ENCODE measurements at regions not wholly inside any gene's neighbourhood (a gene's known extent, or its start where the extent isn't known, plus 50 kb on each side); places are given as distances from the start of the nearest gene placed in this dataset.

DNA sequence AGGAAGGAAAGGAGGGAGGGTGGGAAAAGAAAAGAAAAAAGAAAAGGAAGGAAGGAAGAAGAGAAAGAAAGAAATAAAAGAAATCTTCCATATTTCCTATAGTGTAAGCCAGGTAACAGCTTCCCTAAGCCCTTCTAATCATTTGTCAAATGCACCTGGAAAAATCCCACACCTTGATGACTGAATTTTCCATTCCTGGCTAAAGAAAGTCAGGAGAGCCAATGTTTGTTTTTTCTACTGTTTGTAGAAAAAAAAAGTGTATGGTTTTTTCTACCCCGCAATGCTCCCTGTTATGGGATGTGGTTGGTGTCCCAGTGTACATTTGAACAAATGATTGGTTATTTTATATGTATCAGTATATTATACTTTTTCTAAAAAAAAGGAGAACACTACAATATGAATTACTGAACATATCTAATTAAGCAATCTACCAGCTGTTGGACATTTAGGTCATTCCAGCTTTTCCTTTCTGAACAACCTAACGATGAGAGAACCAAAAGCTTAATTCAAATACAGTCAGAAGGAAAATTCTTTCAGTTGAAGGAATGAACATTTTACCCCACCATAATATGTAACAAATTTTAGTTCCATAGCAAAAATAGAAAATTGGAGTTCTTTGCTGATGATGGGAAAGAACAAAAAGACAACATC, 355.0 kb downstream of the SETD4 start:
- Histone ChIP-seq H3K4me3 (replicated peaks in 1 of 3; ENCODE audit: insufficient read depth in 1 of 3, low read depth in 1 of 3, low read length in 3 of 3) (no peak overlapping the region), H4K20me1 (replicated peaks; ENCODE audit: control insufficient read depth, extremely low read depth, insufficient read depth, low read length) (no peaks in the 10 kb centered on the region), H3K9me1 (replicated peaks; ENCODE audit: control insufficient read depth, extremely low read depth, insufficient read depth, low read length) (no peaks in the 10 kb centered on the region), H2AFZ (ENCODE audit: low read depth, low read length) (no peak overlapping the region), H3K4me1 (ENCODE audit: control insufficient read depth, extremely low read depth, insufficient read depth, low read length) (no peaks in the 10 kb centered on the region), H3K36me3 (ENCODE audit: control insufficient read depth in 2 of 2, extremely low read depth in 1 of 2, insufficient read depth in 2 of 2, low read length in 2 of 2) (no peaks in the 10 kb centered on the region), H3K9me3 (replicated peaks; ENCODE audit: control insufficient read depth, insufficient read depth, low read length) (no peaks in the 10 kb centered on the region), H3K79me2 (ENCODE audit: control insufficient read depth, insufficient read depth, low read length) (no peaks in the 10 kb centered on the region), H3K27ac (ENCODE audit: insufficient read depth, low read depth, low read length) (no peak overlapping the region), H3K4me2 (ENCODE audit: insufficient read depth, low read length) (no peak overlapping the region), H3K27me3 (ENCODE audit: control insufficient read depth in 2 of 2, insufficient read depth in 2 of 2, low read length in 2 of 2) (peaks cover 8 to 19% of the 10 kb centered on the region in 2 experiments), H3K9ac (replicated peaks; ENCODE audit: extremely low read depth, insufficient read depth, low read length) (no peak overlapping the region)
- no TSS peak for BruUV-seq (replicated peaks)
- intact Hi-C loops (cut with micrococcal nuclease) (no loop called here), dilution Hi-C loops (cut with MboI; ENCODE audit: extremely low pct_ligation_motif_present, low sequenced_read_pairs) (no loop called here)
- ChIA-PET CTCF (interaction anchor here (1.6 kb wide), 1 partner anchor 10 kb away, joined by 6 read pairs; no protein-coding TSS in a partner anchor), POLR2A (no interaction called here)
- DNase-seq (ENCODE audit: low read depth, low spot score), result no peak
- FAIRE-seq, result no peak
- no peak for TF ChIP-seq JUN (IDR thresholded peaks at IDR 0.05; ENCODE audit: borderline replicate concordance, insufficient read depth, insufficient read length, low read depth)
- no peak for TF ChIP-seq MYC (IDR thresholded peaks at IDR 0.05; ENCODE audit: low read depth, low read length)
- no peak for TF ChIP-seq FOS (IDR thresholded peaks at IDR 0.05; ENCODE audit: borderline replicate concordance, insufficient read depth, low read length)

DNA sequence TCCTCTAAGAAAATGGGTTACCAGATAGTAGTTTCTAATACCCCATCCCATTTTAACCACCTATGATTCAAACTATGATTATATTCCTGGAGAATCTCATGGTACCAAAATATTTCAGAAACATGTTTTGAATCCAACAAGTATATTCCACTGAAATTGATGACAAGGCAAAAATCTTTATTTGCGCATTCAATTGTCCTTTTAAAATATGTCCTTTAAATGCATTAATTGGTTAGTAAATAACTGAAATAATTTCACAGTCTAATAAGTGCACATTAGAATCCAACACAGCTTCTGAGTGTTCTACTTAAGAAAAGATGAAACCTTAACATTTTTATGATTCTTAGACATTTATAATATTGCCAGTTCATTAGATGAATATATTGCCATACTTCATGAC, 356.6 kb downstream of the SETD4 start:
- POLR2A ChIA-PET, result no interaction called here
- Histone ChIP-seq H3K4me2 (ENCODE audit: insufficient read depth, low read length) (no peak overlapping the region), H3K9me1 (replicated peaks; ENCODE audit: control insufficient read depth, extremely low read depth, insufficient read depth, low read length) (no peaks in the 10 kb centered on the region), H3K4me1 (ENCODE audit: control insufficient read depth, extremely low read depth, insufficient read depth, low read length) (no peaks in the 10 kb centered on the region), H3K36me3 (ENCODE audit: control insufficient read depth in 2 of 2, extremely low read depth in 1 of 2, insufficient read depth in 2 of 2, low read length in 2 of 2) (no peaks in the 10 kb centered on the region), H3K27me3 (ENCODE audit: control insufficient read depth in 2 of 2, insufficient read depth in 2 of 2, low read length in 2 of 2) (peaks cover 14 to 21% of the 10 kb centered on the region in 2 experiments), H3K4me3 (replicated peaks in 1 of 3; ENCODE audit: insufficient read depth in 1 of 3, low read depth in 1 of 3, low read length in 3 of 3) (no peak overlapping the region), H2AFZ (ENCODE audit: low read depth, low read length) (no peak overlapping the region), H3K9ac (replicated peaks; ENCODE audit: extremely low read depth, insufficient read depth, low read length) (no peak overlapping the region), H4K20me1 (replicated peaks; ENCODE audit: control insufficient read depth, extremely low read depth, insufficient read depth, low read length) (no peaks in the 10 kb centered on the region), H3K27ac (ENCODE audit: insufficient read depth, low read depth, low read length) (no peak overlapping the region), H3K9me3 (replicated peaks; ENCODE audit: control insufficient read depth, insufficient read depth, low read length) (no peaks in the 10 kb centered on the region), H3K79me2 (ENCODE audit: control insufficient read depth, insufficient read depth, low read length) (no peaks in the 10 kb centered on the region)
- TF ChIP-seq EZH2 (IDR thresholded peaks at IDR 0.05; ENCODE audit: borderline replicate concordance, low read depth, low read length, severe bottlenecking) (no peak), JUN (IDR thresholded peaks at IDR 0.05; ENCODE audit: borderline replicate concordance, insufficient read depth, insufficient read length, low read depth) (no peak), GATA2 (IDR thresholded peaks at IDR 0.05; ENCODE audit: insufficient read depth, insufficient read length, low read depth, low read length) (no peak), POLR2AphosphoS5 (IDR thresholded peaks at IDR 0.05; ENCODE audit: insufficient read depth, low read depth, low read length) (no peak), FOS (IDR thresholded peaks at IDR 0.05; ENCODE audit: borderline replicate concordance, insufficient read depth, low read length) (no peak), POLR2A (IDR thresholded peaks at IDR 0.05; ENCODE audit: low read depth, low read length) (no peak), MYC (IDR thresholded peaks at IDR 0.05; ENCODE audit: low read depth, low read length) (no peak)
- TF ChIP-seq, protein P1, sequence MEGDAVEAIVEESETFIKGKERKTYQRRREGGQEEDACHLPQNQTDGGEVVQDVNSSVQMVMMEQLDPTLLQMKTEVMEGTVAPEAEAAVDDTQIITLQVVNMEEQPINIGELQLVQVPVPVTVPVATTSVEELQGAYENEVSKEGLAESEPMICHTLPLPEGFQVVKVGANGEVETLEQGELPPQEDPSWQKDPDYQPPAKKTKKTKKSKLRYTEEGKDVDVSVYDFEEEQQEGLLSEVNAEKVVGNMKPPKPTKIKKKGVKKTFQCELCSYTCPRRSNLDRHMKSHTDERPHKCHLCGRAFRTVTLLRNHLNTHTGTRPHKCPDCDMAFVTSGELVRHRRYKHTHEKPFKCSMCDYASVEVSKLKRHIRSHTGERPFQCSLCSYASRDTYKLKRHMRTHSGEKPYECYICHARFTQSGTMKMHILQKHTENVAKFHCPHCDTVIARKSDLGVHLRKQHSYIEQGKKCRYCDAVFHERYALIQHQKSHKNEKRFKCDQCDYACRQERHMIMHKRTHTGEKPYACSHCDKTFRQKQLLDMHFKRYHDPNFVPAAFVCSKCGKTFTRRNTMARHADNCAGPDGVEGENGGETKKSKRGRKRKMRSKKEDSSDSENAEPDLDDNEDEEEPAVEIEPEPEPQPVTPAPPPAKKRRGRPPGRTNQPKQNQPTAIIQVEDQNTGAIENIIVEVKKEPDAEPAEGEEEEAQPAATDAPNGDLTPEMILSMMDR (IDR thresholded peaks at IDR 0.05; ENCODE audit: extremely low read depth in 1 of 2, insufficient read depth in 1 of 2, low read depth in 1 of 2, low read length in 2 of 2), result no peak
- TF ChIP-seq, protein P2, sequence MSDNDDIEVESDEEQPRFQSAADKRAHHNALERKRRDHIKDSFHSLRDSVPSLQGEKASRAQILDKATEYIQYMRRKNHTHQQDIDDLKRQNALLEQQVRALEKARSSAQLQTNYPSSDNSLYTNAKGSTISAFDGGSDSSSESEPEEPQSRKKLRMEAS (IDR thresholded peaks at IDR 0.05; ENCODE audit: insufficient read depth, insufficient read length), result no peak
- DNase-seq (ENCODE audit: low read depth, low spot score) (no peak), FAIRE-seq (no peak)
- no TSS peak for BruUV-seq (replicated peaks)
- intact Hi-C loops (cut with micrococcal nuclease), result no loop called here
- CTCF ChIA-PET, result no interaction called here
- dilution Hi-C loops (cut with MboI; ENCODE audit: extremely low pct_ligation_motif_present, low sequenced_read_pairs), result no loop called here

Data from endothelial cell of umbilical vein (primary cell).